ENCODE measurements at regions not wholly inside any gene's neighbourhood (a gene's known extent, or its start where the extent isn't known, plus 50 kb on each side); places are given as distances from the start of the nearest gene placed in this dataset.

GRCh38 chr14:101233021-101233366 is 328.3 kb upstream of the DIO3 start:
- Histone ChIP-seq H3K9ac (no peak overlapping the region), H4K20me1 (no peaks in the 10 kb centered on the region), H3K4me3 (no peak overlapping the region), H3K9me3 (no peaks in the 10 kb centered on the region), H3K27ac (no peak overlapping the region), H3K4me2 (peak overlapping the region; percentile 53), H3K36me3 (no peaks in the 10 kb centered on the region), H3K27me3 (0 out of 2 replicates have a peak, but pooled peaks cover 6% of the 10 kb centered on the region), H3K4me1 (peaks cover 22% of the 10 kb centered on the region)
- TF ChIP-seq Cebpa-rat (IDR thresholded peaks at IDR 0.05) = no peak

- peaks cover 22% of the 10 kb centered on the region for H3K4me1 ChIP-seq
- TF ChIP-seq Cebpa-rat (IDR thresholded peaks at IDR 0.05) = no peak
- no peak overlapping the region for H3K4me3 ChIP-seq
- no peaks in the 10 kb centered on the region for H4K20me1 ChIP-seq
- H3K27me3 ChIP-seq = 0 out of 2 replicates have a peak, but pooled peaks cover 6% of the 10 kb centered on the region
- no peak overlapping the region for H3K9ac ChIP-seq
- no peaks in the 10 kb centered on the region for H3K9me3 ChIP-seq
- no peak overlapping the region for H3K27ac ChIP-seq
- H3K36me3 ChIP-seq = no peaks in the 10 kb centered on the region
- peak overlapping the region; percentile 53 for H3K4me2 ChIP-seq
These were observed 327.9 kb upstream of the DIO3 start for GRCh38 chr14:101233391-101233790.

- Histone ChIP-seq H3K36me3 (no peaks in the 10 kb centered on the region), H3K4me2 (peak overlapping the region; percentile 53), H4K20me1 (no peaks in the 10 kb centered on the region), H3K27ac (no peak overlapping the region), H3K27me3 (0 out of 2 replicates have a peak, but pooled peaks cover 6% of the 10 kb centered on the region), H3K9ac (no peak overlapping the region), H3K4me3 (no peak overlapping the region), H3K4me1 (peaks cover 22% of the 10 kb centered on the region), H3K9me3 (no peaks in the 10 kb centered on the region)
- no peak for TF ChIP-seq Cebpa-rat (IDR thresholded peaks at IDR 0.05)
These were observed 327.5 kb upstream of the DIO3 start for GRCh38 chr14:101233808-101234207.

- Histone ChIP-seq H3K9me3 (no peaks in the 10 kb centered on the region), H4K20me1 (no peaks in the 10 kb centered on the region), H3K9ac (no peak overlapping the region), H3K4me2 (peak overlapping the region; percentile 53; the same call in 1 of the 2 replicates), H3K4me3 (no peak overlapping the region), H3K27ac (no peak overlapping the region), H3K27me3 (0 out of 2 replicates have a peak, but pooled peaks cover 6% of the 10 kb centered on the region), H3K36me3 (no peaks in the 10 kb centered on the region), H3K4me1 (peaks cover 22% of the 10 kb centered on the region)
- TF ChIP-seq Cebpa-rat (IDR thresholded peaks at IDR 0.05) = no peak
These were observed 326.9 kb upstream of the DIO3 start for GRCh38 chr14:101234244-101234937.

GRCh38 chr14:101234999-101235334 is 326.3 kb upstream of the DIO3 start:
- Histone ChIP-seq H3K9me3 (no peaks in the 10 kb centered on the region), H3K36me3 (no peaks in the 10 kb centered on the region), H3K27ac (no peak overlapping the region), H3K4me1 (peaks cover 22% of the 10 kb centered on the region), H4K20me1 (no peaks in the 10 kb centered on the region), H3K9ac (no peak overlapping the region), H3K27me3 (0 out of 2 replicates have a peak, but pooled peaks cover 6% of the 10 kb centered on the region), H3K4me3 (no peak overlapping the region), H3K4me2 (no peak overlapping the region)
- TF ChIP-seq Cebpa-rat (IDR thresholded peaks at IDR 0.05) = no peak

- Histone ChIP-seq H3K9me3 (no peaks in the 10 kb centered on the region), H3K9ac (no peak overlapping the region), H3K36me3 (no peaks in the 10 kb centered on the region), H3K4me1 (peaks cover 22% of the 10 kb centered on the region), H4K20me1 (no peaks in the 10 kb centered on the region), H3K4me3 (no peak overlapping the region), H3K4me2 (no peak overlapping the region), H3K27ac (no peak overlapping the region), H3K27me3 (0 out of 2 replicates have a peak, but pooled peaks cover 6% of the 10 kb centered on the region)
- TF ChIP-seq Cebpa-rat (IDR thresholded peaks at IDR 0.05) = no peak
These were observed 325.8 kb upstream of the DIO3 start for GRCh38 chr14:101235335-101236103.

- no peak overlapping the region for H3K27ac ChIP-seq
These were observed 324.6 kb upstream of the DIO3 start for GRCh38 chr14:101236496-101237251.

GRCh38 chr14:101237252-101237616 is 324.1 kb upstream of the DIO3 start:
- H3K36me3 ChIP-seq = no peaks in the 10 kb centered on the region
- TF ChIP-seq Cebpa-rat (IDR thresholded peaks at IDR 0.05) = no peak

More at GRCh38 chr14:101236496-101237251, 324.6 kb upstream of the DIO3 start:
- no peak overlapping the region for H3K4me2 ChIP-seq
- H3K9me3 ChIP-seq = no peaks in the 10 kb centered on the region
- H3K4me1 ChIP-seq = peaks cover 19% of the 10 kb centered on the region
- H3K36me3 ChIP-seq = no peaks in the 10 kb centered on the region
- H3K9ac ChIP-seq = no peak overlapping the region
- H3K4me3 ChIP-seq = no peak overlapping the region
- 0 out of 2 replicates have a peak, but pooled peaks cover 6% of the 10 kb centered on the region for H3K27me3 ChIP-seq
- TF ChIP-seq Cebpa-rat (IDR thresholded peaks at IDR 0.05) = no peak
- H4K20me1 ChIP-seq = no peaks in the 10 kb centered on the region

GRCh38 chr14:101239065-101239464 is 322.2 kb upstream of the DIO3 start:
- Histone ChIP-seq H4K20me1 (no peaks in the 10 kb centered on the region), H3K9me3 (peaks cover 2% of the 10 kb centered on the region; the same call in 1 of the 2 replicates), H3K4me2 (no peak overlapping the region), H3K36me3 (no peaks in the 10 kb centered on the region), H3K9ac (no peak overlapping the region), H3K4me1 (no peaks in the 10 kb centered on the region; the same call in 1 of the 2 replicates), H3K27me3 (peaks cover 7% of the 10 kb centered on the region; the same call in 1 of the 2 replicates), H3K4me3 (no peak overlapping the region), H3K27ac (no peak overlapping the region)
- TF ChIP-seq Cebpa-rat (IDR thresholded peaks at IDR 0.05) = no peak

More at GRCh38 chr14:101237252-101237616, 324.1 kb upstream of the DIO3 start:
- Histone ChIP-seq H3K27me3 (0 out of 2 replicates have a peak, but pooled peaks cover 6% of the 10 kb centered on the region), H3K4me1 (peaks cover 14% of the 10 kb centered on the region), H3K9me3 (no peaks in the 10 kb centered on the region), H4K20me1 (no peaks in the 10 kb centered on the region), H3K4me2 (no peak overlapping the region), H3K4me3 (no peak overlapping the region), H3K27ac (no peak overlapping the region), H3K9ac (no peak overlapping the region)
